Frontal cortex (tissue), 3 donors: ENCODE measurements at regions not wholly inside any gene's neighbourhood (a gene's known extent, or its start where the extent isn't known, plus 50 kb on each side); places are given as distances from the start of the nearest gene placed in this dataset.
"Not testable (repeated sequence)": the region's sequence is repeated elsewhere in the genome, so short reads cannot be mapped to it uniquely, and the experiment has no call there.

Source experiments
- DNase-seq, 2 donors: peaks; one replicate each; pipeline ENCODE4 v3.0.0; 2012; ENCODE audit warnings: low spot score in 2 of 2
- FAIRE-seq: peaks from 2 replicates; lab custom pipeline; 2012; peaks lifted over from hg19 to GRCh38; lab: Jason Lieb, UNC
- donor health status: control.
- donor health status: control.
- donor health status: control.

DNA sequence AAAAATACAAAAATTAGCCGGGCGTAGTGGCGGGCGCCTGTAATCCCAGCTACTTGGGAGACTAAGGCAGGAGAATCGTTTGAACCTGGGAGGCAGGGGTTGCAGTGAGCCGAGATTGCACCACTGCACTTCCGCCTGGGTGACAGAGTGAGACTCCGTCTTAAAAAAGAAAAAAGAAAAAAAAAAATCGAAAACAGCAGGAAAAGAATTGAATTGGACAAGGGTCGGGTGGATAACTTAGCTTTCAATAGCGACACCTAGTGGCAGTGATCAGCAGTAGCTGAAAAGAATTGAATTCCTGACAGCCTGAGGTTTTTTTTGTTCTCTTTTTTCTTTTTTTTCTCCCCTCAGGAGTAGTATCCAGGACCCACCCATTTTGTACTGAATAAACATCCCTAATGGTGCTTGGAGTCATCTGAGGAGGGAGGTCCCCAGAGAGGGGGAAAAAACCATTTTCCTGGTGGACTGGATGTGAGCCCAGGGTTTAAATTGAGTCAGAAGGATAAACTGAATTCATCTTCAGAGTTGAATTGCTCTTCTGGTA lies 55.1 kb downstream of the CYCS start:
- DNase-seq (peak; percentile 41 to 74), FAIRE-seq (peak; percentile 48)

DNA sequence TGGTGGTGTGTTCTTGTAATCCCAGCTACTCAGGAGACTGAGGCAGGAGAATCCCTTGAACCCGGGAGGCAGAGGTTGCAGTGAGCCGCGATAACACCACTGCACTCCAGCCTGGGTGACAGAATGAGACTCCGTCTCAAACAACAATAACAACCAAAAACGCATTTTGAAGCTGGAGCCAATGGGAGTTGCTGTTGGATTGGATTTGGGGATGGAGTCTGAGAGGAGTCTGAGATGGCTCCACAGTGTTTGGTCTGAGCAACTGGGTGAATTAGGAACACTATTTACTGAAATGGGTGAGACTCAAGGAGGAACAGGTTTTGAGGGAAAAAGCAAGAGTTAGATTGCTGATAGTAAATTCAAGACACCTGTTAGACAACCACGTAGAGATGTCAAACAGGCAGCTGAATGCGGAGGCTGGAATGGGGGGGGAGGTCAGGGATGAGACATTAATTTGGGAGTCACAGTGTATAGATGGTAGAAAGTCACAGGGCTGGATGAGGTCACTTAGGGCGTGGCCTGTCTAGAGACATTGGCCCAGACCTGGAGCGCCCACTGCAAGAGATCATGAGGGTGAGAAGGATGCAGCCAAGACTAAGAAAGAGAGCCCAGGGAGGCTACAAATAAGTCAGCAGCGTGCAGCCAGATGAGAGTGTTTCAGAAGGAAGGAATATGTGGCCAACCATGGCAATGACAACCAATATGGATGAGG lies 56.4 kb downstream of the CYCS start:
- DNase-seq, result no peak
- FAIRE-seq, result no peak

DNA sequence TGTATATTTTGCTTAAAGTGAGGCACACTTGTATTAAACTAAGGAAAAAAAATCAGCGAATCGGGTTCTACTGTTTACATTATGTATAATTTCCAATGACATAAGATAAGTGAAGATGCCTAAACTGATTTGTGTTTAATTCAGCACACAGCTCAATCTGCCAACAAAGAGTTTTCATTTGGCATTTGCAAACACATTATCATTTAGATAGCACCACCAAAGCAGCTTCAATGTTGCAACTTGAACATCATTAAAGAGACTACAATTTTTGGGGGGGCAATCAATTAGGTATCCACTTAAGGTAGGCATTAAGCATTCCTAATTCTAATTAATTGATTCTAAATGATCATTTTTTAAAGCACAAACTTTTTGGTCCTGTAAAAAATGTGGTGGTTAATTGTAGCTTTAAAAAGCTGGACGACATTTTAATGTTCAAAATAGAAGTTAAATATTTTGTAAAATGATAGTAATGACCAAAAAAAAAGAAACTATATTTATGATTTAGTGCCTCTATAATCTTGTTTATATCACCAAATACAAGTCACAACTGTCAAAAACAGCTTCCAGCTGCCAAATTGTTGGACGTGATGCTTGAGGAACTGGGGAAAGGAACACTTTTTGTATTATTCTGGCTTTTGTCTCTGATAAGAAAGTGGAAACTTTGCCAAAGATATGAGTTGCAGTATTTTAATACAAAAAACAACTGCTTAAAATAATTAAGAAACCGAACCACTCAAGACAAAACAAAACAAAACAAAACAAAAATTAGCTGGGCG lies 57.1 kb downstream of the CYCS start:
- no peak for DNase-seq
- FAIRE-seq, result no peak

DNA sequence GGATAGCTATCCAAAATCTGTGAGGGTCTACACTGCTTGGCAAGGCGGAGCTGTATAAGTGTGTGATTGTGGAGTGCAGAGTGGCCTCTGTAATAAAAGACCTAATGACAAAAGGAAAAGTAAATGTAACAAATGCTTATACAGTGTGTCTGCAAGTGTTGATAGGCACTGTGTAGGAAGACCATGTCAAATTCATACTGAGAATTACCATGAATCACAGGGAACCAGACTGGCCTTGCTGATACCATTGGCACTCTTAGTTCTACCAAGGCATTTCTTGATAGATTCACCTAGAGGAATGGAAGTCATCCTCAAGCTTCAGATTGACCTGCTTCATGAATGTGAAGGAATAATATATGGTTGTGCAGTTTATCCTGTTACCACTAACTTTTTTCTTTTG lies 58.8 kb downstream of the CYCS start:
- FAIRE-seq (no peak), DNase-seq (no peak)

DNA sequence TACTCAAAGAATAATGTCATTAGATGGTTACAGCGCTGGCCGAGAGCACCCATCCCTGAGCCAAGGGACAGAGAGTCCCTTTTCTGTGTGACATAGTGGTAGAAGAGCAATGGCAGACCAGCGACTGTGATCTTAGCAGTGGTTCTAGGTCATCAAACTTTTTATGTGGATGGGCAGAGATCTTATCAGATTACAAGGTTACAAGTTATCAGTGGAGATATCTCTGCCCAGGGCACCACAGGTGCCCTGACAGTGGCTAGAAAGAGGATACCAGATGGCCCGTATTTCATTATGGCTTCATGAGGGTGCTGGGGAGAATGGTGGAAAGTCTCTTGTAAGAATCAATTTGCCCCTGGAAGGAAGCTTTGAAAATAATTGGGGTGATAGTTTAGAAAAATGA lies 62.7 kb downstream of the CYCS start:
- no peak for DNase-seq
- FAIRE-seq, result no peak

DNA sequence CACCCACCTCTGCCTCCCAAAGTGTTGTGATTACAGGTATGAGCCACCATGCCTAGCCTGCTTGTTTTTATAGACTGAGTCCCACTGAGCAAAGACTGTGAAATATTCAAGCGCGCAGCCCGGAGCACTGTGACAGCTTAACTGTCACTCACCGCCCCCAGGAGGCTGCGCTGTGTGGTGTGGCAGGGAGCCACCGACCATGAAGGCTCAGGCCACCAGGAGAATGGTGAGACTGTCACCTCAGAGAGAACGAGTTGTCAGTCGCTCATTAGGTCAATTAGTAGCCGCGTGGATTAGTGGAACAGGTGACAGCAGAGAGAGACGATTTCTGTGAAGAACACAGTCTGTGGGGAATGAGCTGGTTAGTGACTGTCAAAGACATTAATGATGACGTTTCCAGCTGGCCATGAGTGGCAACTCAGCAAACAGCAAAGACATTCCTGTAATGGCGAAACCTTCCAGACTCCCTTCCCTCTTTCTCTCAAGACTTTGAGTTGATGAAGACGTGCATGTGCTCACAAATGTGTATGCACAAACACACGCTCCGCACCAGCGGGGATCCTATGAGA lies 64.5 kb downstream of the CYCS start:
- FAIRE-seq (no peak), DNase-seq (no peak)

DNA sequence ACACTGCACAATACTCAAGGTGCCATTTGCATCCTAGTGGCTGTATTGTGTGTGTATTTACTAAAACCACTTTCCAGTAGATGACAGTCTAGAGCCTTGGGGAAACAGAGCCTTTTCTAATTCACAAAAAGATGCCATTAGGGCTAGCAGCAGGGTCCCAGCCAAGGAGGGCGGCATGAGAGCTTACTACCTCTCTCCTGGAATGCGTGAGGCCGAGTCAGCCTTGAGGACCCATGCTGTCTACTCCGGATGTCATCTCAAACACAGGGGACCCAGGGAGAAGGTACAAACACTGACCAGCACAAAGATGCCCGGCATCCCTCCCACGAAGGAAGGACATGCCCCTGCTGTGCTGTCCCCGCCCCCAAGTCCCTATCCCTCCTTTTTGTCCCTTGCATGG lies 65.5 kb downstream of the CYCS start:
- FAIRE-seq, result no peak
- no peak for DNase-seq

DNA sequence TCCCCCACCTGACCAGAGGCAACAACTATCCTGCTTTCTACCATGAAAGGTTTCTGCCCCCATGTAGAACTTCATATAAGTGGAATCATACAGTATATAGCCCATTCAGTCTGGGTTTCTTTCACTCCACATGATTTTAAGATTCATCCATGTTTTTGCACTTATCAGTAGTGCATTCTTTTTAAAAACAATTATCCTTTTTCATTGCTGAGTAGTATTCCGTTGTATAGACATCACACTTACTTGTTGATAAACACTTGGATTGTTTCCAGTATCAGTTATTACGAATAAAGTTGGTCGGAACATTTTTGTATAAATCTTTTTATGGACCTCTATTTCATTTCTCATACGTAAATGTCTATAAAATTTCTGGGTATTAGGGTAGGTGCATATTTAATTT lies 68.7 kb downstream of the CYCS start:
- DNase-seq (no peak), FAIRE-seq (no peak)

DNA sequence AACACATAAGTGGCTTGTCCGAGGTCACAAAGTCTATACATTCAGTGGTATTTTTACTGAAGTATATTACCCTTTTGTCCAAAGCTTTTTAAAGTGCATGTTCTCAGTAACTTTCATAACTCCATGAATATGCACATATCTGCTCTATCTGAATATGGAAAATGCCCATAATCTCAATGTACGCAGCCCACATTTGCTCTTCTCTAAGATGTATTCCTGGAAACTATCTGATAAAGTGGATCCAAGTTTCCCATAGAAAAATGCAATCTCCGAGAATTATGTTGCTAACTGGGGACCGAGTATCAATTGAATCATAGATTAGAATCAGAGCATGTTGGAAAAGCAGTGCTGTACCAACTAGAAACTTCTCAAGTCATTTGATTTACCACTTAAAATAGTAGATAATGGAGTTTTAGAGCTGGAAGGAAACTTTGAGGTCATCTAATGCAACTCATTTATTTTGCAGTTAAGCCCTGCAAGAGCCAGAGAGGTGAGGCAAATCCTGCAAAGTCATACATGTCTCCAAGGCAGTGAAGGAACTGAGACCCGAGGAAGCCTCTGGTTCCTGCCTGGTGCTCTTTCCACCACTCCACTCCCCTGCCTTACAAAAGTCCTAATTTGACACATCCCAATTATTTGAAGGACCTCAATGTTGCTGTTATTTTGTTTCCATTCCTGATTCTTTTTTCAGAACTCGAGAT lies 69.4 kb downstream of the CYCS start:
- FAIRE-seq, result no peak
- DNase-seq, result no peak

DNA sequence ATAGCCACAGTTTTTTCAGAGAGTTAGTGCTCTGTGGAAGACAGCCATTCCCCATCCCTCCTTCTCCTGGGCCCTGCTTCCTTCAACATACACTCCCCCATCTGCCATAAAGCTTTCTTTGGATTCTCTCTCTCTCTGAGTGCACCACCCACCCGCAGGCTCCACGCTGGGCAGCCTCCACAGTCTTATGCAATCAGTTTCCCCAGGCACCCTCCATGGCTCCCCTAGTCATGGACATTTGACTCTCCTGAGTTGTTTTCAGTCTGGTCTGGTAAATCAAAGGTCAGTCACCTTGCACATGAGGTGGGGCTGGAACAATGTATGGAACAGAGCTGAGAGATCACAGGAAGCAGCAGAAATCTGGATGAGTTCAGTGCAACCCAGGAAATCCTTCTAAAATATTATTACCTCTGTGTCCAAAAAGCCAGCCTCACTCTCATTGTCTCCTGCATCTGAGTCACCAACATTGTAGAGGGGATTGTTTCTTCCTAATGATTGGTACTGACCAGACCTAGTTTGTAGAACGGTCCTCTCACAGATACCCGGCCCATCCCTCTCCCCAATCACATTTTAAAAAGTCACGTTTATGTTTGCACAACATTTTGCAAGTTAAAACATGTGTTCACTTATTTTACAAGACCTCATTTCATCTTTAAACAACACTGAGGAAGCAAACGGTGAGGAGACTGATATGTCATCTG lies 70.1 kb downstream of the CYCS start:
- FAIRE-seq (no peak), DNase-seq (no peak)

DNA sequence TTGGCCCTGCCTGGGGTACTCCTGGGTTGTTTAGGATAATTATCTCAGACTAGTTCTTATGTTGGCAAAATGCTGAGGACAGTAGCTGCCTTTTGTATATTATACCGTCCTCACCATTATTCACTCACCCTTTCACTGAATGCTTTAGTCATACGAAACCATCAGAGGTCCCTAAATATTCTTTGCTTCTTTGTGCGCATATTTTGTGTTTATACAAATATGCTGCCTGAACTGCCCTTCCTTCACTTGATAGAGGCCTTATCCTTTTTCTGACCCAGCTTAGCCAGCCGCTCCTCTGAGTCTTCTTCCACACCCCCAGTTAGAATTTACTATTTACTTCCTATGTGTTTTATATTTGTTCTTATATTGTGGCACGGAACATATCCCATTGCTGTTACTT lies 70.2 kb upstream of the OSBPL3 start:
- FAIRE-seq, result no peak

DNA sequence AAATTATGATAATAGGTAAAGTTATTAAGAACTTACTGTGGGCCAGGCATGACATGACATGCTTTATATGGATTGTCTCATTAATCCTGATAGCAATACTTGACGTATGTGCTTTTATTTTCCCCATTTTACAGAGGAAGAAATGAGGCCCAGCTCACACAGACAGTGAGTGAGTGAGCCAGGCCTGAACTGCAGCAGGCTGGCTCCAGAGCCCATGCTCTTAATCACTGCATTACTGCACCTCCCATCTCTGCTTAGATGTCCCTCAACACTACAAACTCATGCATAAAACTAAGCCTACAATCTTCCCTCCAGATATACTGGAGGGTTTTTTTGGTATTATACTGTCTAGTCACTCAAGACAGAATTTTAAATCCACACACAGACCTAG lies 68.5 kb upstream of the OSBPL3 start:
- FAIRE-seq (no peak), DNase-seq (no peak)

More for the DNA sequence above, 70.2 kb upstream of the OSBPL3 start:
- DNase-seq, result no peak

DNA sequence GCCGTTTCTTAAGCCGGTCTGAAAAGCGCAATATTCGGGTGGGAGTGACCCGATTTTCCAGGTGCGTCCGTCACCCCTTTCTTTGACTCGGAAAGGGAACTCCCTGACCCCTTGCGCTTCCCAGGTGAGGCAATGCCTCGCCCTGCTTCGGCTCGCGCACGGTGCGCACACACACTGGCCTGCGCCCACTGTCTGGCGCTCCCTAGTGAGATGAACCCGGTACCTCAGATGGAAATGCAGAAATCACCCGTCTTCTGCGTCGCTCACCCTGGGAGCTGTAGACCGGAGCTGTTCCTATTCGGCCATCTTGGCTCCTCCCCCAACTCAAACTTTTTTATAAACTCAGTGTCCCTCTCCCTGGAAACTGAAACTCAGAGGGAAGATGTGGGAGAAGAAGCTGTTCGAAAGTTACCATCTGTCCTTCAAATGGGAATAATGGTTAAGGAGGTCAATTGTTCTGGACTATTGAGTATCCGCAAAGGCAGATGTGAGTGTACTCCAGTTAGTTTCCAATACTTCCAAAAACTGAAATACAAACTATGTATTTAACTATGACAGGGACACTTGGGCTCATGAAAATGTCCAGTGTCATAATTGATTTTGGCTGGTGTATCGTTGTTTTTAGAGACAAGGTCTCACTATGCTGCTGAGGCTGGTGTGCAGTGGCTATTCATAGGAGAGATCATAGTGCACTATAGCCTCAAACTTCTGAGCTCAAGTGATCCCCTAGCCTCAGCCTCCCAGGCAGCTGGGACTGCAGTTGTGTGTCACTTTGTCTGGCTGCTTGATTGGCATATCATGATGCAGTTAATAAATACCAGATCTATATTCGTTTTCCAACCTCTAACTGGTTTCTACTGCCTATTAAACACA lies 67.8 kb upstream of the OSBPL3 start:
- not testable (repeated sequence) for FAIRE-seq

DNA sequence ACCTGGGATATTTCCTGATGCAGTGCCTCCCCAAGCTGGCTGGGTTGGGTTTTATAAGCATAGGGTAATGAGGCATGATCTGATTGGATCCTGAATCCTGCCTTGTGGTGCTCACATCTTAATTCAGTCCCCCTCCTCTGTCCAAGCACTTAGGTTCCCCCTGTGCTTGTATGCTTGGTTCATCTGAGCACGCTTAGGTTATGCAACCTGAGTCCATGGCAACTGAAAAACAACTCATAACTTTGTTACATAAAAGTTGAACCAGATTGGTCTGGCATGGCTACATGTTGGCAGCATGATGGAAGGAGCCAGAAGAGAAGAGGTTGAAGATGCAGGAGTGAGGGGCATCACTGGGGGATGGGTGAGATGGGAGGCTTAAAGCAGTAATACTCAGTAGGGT lies 57.3 kb upstream of the OSBPL3 start:
- DNase-seq (no peak), FAIRE-seq (no peak)

More for the DNA sequence above, 67.8 kb upstream of the OSBPL3 start:
- DNase-seq, result not testable (repeated sequence)

DNA sequence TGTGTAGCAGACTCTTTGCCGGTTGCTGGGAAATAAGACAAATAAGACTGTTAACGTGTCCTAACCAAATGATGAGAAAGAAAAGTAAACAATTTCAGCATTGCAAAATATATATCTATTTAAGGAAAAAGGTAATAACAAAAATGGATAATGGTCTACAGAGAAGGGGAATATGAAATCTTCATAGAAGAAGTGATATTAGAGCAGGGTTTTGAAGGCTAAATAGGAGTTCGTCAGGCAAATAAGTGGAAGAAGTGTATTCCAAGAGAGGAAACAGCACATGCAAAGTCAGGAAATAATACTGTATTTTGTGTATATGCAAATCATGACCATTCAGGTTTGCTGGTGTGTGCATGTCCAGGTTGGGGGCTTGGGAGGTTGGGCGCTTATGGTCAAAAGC lies 55.3 kb upstream of the OSBPL3 start:
- DNase-seq, result no peak
- FAIRE-seq, result no peak

DNA sequence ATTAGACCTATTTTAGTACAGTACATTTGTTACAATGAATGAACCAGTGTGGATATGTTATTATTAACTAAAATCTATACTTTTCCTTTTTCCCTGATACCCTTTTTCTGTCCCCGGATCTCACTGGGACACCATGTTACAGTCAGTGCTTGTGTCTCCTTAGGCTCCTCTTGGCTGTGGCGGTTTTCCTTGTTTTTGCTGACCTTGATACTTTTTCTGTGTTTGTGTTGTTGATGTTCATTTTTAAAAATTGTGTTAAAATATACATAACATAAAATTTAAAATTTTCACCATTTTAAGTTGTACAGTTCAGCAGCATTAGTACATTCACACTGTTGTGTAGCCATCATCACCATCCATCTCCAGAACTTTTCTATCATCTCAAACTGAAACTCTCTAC lies 54.2 kb upstream of the OSBPL3 start:
- FAIRE-seq (no peak), DNase-seq (no peak)

DNA sequence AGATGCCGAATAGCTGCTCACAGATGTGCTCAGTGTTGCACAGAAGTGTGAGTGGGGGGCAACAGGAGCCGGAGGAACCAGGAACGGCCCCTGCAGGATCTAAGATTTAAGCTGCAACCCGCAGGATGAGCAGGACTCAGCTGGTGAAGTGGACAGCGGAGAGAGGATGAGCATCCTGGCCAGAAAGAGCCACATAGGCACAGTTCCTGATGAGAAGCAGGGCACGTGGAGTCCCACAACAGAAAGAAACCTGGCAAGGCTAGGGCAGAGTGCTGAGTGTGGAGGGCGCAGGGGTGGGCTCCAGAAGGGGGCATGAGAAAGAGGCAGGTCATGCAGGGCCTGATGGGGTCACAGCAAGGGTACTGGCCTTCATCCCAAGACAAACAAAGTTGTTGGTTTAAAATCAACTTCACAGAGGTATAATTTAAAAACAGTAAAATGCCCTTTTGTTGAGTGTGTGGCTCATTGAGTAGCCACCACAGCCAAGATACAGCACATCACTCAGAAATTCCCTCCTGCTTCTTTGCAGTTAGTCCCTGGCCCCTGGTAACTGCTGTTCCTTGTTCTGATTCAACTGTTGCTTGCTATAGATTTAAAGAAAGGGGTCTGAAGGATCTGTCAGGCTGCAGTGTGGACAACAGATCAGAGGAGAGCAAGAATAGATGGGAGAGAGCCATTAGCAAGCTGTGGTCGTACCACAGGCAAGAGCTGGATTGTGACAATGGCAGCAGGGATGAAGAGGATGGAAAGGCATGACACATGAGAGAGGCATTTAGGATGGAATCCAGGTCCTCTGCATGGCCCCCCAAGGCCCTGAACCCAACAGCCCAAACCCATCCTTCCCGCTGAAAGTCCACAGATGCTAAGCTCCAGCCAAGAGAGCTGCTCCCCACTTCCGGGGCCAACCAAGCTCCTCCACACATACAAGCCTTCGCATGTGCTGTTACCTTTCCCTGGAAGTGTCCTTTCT lies 53.1 kb upstream of the OSBPL3 start:
- DNase-seq, result no peak
- no peak for FAIRE-seq

DNA sequence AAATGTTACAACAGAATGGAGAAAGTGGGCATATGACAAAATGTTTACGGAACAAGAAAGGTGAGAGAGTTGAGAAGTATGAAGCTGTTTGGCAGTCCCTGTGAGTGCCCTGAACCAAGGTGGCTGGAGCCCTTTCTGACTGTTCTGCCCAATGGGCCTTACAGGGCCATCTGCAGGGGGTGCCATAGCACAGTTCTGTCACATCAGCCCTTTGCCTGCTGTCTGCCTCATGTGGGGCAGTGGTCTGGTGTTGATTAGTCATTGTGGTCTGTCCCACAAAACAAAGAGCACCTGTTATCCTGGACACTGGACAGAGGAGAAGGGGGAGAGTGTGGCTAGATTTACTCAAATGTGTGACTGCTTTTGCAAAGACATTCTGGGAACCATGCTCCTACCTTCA lies 51.5 kb upstream of the OSBPL3 start:
- DNase-seq, result no peak
- no peak for FAIRE-seq
